ENCODE measurements at regions not wholly inside any gene's neighbourhood (a gene's known extent, or its start where the extent isn't known, plus 50 kb on each side); places are given as distances from the start of the nearest gene placed in this dataset.
"Not testable (repeated sequence)": the region's sequence is repeated elsewhere in the genome, so short reads cannot be mapped to it uniquely, and the experiment has no call there.

GRCh38 chr2:52337786-52338185 lies 1305.9 kb upstream of the NRXN1 start:
- DNase-seq (ENCODE audit: low spot score); H3K4me3 ChIP-seq (ENCODE audit: low read length in 2 of 2): not testable (repeated sequence)
- no CpG with 5 or more reads among the region's 7 CpGs for WGBS, 2 donors (ENCODE audit: extremely low coverage in 2 of 2, insufficient read length in 2 of 2, insufficient replicate concordance in 1 of 2)

DNA sequence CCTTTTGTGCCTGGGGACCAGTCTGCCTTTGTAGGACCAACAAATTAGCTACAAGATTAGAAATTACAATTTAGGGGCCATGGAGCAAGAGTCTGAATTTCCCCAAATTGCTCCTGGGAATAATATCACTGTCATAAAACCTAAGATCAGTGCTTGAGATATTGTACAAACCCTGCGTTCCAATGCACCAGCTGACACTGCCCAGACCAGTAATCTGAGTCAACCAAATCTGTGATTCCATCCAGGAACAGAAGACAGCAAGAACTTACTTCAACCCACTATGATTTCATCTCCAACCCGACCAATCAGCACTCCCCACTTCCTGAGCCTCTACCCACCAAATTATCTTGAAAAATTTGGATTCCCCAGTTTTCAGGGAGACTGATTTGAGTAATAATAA lies 1305.0 kb upstream of the NRXN1 start:
- Histone ChIP-seq H3K23ac (ENCODE audit: low read depth, low read length, poor library complexity) (no peak overlapping the region), H3K18ac (ENCODE audit: low read length) (no peak overlapping the region), H2AFZ (ENCODE audit: low read length) (no peak overlapping the region), H3K9me3 (replicated peaks in 1 of 2; ENCODE audit: control insufficient read depth in 2 of 2, insufficient read depth in 1 of 2, low read depth in 1 of 2, low read length in 2 of 2) (no peaks in the 10 kb centered on the region), H3K4me2 (ENCODE audit: insufficient read depth, low read length, poor library complexity, severe bottlenecking) (no peak overlapping the region), H3K4me1 (ENCODE audit: control insufficient read depth in 2 of 2, insufficient read depth in 1 of 2, low read depth in 1 of 2, low read length in 2 of 2) (peaks cover 0 to 4% of the 10 kb centered on the region in 2 donors), H3K79me1 (ENCODE audit: low read depth, low read length) (no peaks in the 10 kb centered on the region), H3K27ac (replicated peaks; ENCODE audit: low read length) (no peak overlapping the region), H2BK15ac (ENCODE audit: low read length) (no peak overlapping the region), H3K4ac (ENCODE audit: low read length) (no peak overlapping the region), H2BK5ac (ENCODE audit: low read length) (no peak overlapping the region), H3K4me3 (ENCODE audit: low read length in 2 of 2) (no peak overlapping the region), H3K9ac (ENCODE audit: low read depth, low read length, poor library complexity) (no peak overlapping the region), H4K8ac (ENCODE audit: low read depth, low read length) (no peak overlapping the region), H3K27me3 (ENCODE audit: control insufficient read depth in 3 of 3, insufficient read depth in 3 of 3, low read depth in 1 of 3, low read length in 3 of 3) (no peaks in the 10 kb centered on the region), H3K36me3 (replicated peaks in 1 of 2; ENCODE audit: control insufficient read depth in 2 of 2, insufficient read depth in 2 of 2, low read length in 2 of 2) (no peaks in the 10 kb centered on the region), H3K14ac (ENCODE audit: low read length) (no peak overlapping the region), H2BK120ac (ENCODE audit: low read depth, low read length) (no peak overlapping the region), H4K91ac (ENCODE audit: low read depth, low read length, poor library complexity) (no peak overlapping the region), H2AK5ac (ENCODE audit: low read depth, low read length) (no peak overlapping the region), H2BK12ac (ENCODE audit: low read length) (no peak overlapping the region)
- no CpG with 5 or more reads among the region's 2 CpGs for WGBS, 2 donors (ENCODE audit: extremely low coverage in 2 of 2, insufficient read length in 2 of 2, insufficient replicate concordance in 1 of 2)
- no peak for DNase-seq (ENCODE audit: low spot score)

More at GRCh38 chr2:52337786-52338185, 1305.9 kb upstream of the NRXN1 start:
- not testable (repeated sequence) for H3K9ac ChIP-seq (ENCODE audit: low read depth, low read length, poor library complexity); H3K27ac ChIP-seq (replicated peaks; ENCODE audit: low read length); H3K4me2 ChIP-seq (ENCODE audit: insufficient read depth, low read length, poor library complexity, severe bottlenecking); H3K23ac ChIP-seq (ENCODE audit: low read depth, low read length, poor library complexity); H4K8ac ChIP-seq (ENCODE audit: low read depth, low read length); H3K4ac ChIP-seq (ENCODE audit: low read length); H2BK15ac ChIP-seq (ENCODE audit: low read length); H3K27me3 ChIP-seq (ENCODE audit: control insufficient read depth in 3 of 3, insufficient read depth in 3 of 3, low read depth in 1 of 3, low read length in 3 of 3); H3K36me3 ChIP-seq (replicated peaks in 1 of 2; ENCODE audit: control insufficient read depth in 2 of 2, insufficient read depth in 2 of 2, low read length in 2 of 2); H3K14ac ChIP-seq (ENCODE audit: low read length); H2BK120ac ChIP-seq (ENCODE audit: low read depth, low read length); H2BK12ac ChIP-seq (ENCODE audit: low read length); H2AK5ac ChIP-seq (ENCODE audit: low read depth, low read length); H2BK5ac ChIP-seq (ENCODE audit: low read length); H3K9me3 ChIP-seq (replicated peaks in 1 of 2; ENCODE audit: control insufficient read depth in 2 of 2, insufficient read depth in 1 of 2, low read depth in 1 of 2, low read length in 2 of 2); H3K4me1 ChIP-seq (ENCODE audit: control insufficient read depth in 2 of 2, insufficient read depth in 1 of 2, low read depth in 1 of 2, low read length in 2 of 2); H3K79me1 ChIP-seq (ENCODE audit: low read depth, low read length); H2AFZ ChIP-seq (ENCODE audit: low read length); H3K18ac ChIP-seq (ENCODE audit: low read length); H4K91ac ChIP-seq (ENCODE audit: low read depth, low read length, poor library complexity)

- Histone ChIP-seq H3K27ac (replicated peaks; ENCODE audit: low read length) (no peak overlapping the region), H3K9me3 (replicated peaks in 1 of 2; ENCODE audit: control insufficient read depth in 2 of 2, insufficient read depth in 1 of 2, low read depth in 1 of 2, low read length in 2 of 2) (no peaks in the 10 kb centered on the region), H3K9ac (ENCODE audit: low read depth, low read length, poor library complexity) (no peak overlapping the region), H3K36me3 (replicated peaks in 1 of 2; ENCODE audit: control insufficient read depth in 2 of 2, insufficient read depth in 2 of 2, low read length in 2 of 2) (no peaks in the 10 kb centered on the region), H4K91ac (ENCODE audit: low read depth, low read length, poor library complexity) (no peak overlapping the region), H3K4ac (ENCODE audit: low read length) (no peak overlapping the region), H3K18ac (ENCODE audit: low read length) (no peak overlapping the region), H3K23ac (ENCODE audit: low read depth, low read length, poor library complexity) (no peak overlapping the region), H3K79me1 (ENCODE audit: low read depth, low read length) (no peaks in the 10 kb centered on the region), H4K8ac (ENCODE audit: low read depth, low read length) (no peak overlapping the region), H2AFZ (ENCODE audit: low read length) (no peak overlapping the region), H2BK120ac (ENCODE audit: low read depth, low read length) (no peak overlapping the region), H2AK5ac (ENCODE audit: low read depth, low read length) (no peak overlapping the region), H2BK5ac (ENCODE audit: low read length) (no peak overlapping the region), H2BK15ac (ENCODE audit: low read length) (no peak overlapping the region), H3K14ac (ENCODE audit: low read length) (no peak overlapping the region), H3K4me1 (ENCODE audit: control insufficient read depth in 2 of 2, insufficient read depth in 1 of 2, low read depth in 1 of 2, low read length in 2 of 2) (peaks cover 0 to 4% of the 10 kb centered on the region in 2 donors), H2BK12ac (ENCODE audit: low read length) (no peak overlapping the region), H3K4me2 (ENCODE audit: insufficient read depth, low read length, poor library complexity, severe bottlenecking) (no peak overlapping the region), H3K4me3 (ENCODE audit: low read length in 2 of 2) (no peak overlapping the region), H3K27me3 (ENCODE audit: control insufficient read depth in 3 of 3, insufficient read depth in 3 of 3, low read depth in 1 of 3, low read length in 3 of 3) (no peaks in the 10 kb centered on the region)
- DNase-seq (ENCODE audit: low spot score), result no peak
- WGBS, 2 donors (ENCODE audit: extremely low coverage in 2 of 2, insufficient read length in 2 of 2, insufficient replicate concordance in 1 of 2), result no CpG with 5 or more reads among the region's 1 CpG
Observed at GRCh38 chr2:52335727-52336126, 1303.8 kb upstream of the NRXN1 start.

- H3K79me1 ChIP-seq (ENCODE audit: low read depth, low read length), result no peaks in the 10 kb centered on the region
- H3K36me3 ChIP-seq (replicated peaks in 1 of 2; ENCODE audit: control insufficient read depth in 2 of 2, insufficient read depth in 2 of 2, low read length in 2 of 2), result no peaks in the 10 kb centered on the region
- H3K4me2 ChIP-seq (ENCODE audit: insufficient read depth, low read length, poor library complexity, severe bottlenecking), result no peak overlapping the region
- no peak for DNase-seq (ENCODE audit: low spot score)
- no peak overlapping the region for H3K27ac ChIP-seq (replicated peaks; ENCODE audit: low read length)
- no peak overlapping the region for H3K4me3 ChIP-seq (ENCODE audit: low read length in 2 of 2)
- no peak overlapping the region for H2BK5ac ChIP-seq (ENCODE audit: low read length)
- no peaks in the 10 kb centered on the region for H3K9me3 ChIP-seq (replicated peaks in 1 of 2; ENCODE audit: control insufficient read depth in 2 of 2, insufficient read depth in 1 of 2, low read depth in 1 of 2, low read length in 2 of 2)
- no peak overlapping the region for H3K23ac ChIP-seq (ENCODE audit: low read depth, low read length, poor library complexity)
- H2BK15ac ChIP-seq (ENCODE audit: low read length), result no peak overlapping the region
- H4K8ac ChIP-seq (ENCODE audit: low read depth, low read length), result no peak overlapping the region
- no peak overlapping the region for H3K18ac ChIP-seq (ENCODE audit: low read length)
- no peak overlapping the region for H2AFZ ChIP-seq (ENCODE audit: low read length)
- no peak overlapping the region for H2BK12ac ChIP-seq (ENCODE audit: low read length)
- no peak overlapping the region for H2AK5ac ChIP-seq (ENCODE audit: low read depth, low read length)
- no peak overlapping the region for H4K91ac ChIP-seq (ENCODE audit: low read depth, low read length, poor library complexity)
- no peak overlapping the region for H2BK120ac ChIP-seq (ENCODE audit: low read depth, low read length)
- H3K4me1 ChIP-seq (ENCODE audit: control insufficient read depth in 2 of 2, insufficient read depth in 1 of 2, low read depth in 1 of 2, low read length in 2 of 2), result peaks cover 0 to 2% of the 10 kb centered on the region in 2 donors
- no peaks in the 10 kb centered on the region for H3K27me3 ChIP-seq (ENCODE audit: control insufficient read depth in 3 of 3, insufficient read depth in 3 of 3, low read depth in 1 of 3, low read length in 3 of 3)
- H3K14ac ChIP-seq (ENCODE audit: low read length), result no peak overlapping the region
- no peak overlapping the region for H3K4ac ChIP-seq (ENCODE audit: low read length)
- H3K9ac ChIP-seq (ENCODE audit: low read depth, low read length, poor library complexity), result no peak overlapping the region
- no CpG with 5 or more reads among the region's 4 CpGs for WGBS, 2 donors (ENCODE audit: extremely low coverage in 2 of 2, insufficient read length in 2 of 2, insufficient replicate concordance in 1 of 2)
Observed at GRCh38 chr2:52334185-52334584, 1302.3 kb upstream of the NRXN1 start.

Measured in neuronal stem cell (in vitro differentiated cells).